CD8-positive, alpha-beta memory T cell (primary cell): ENCODE measurements at regions not wholly inside any gene's neighbourhood (a gene's known extent, or its start where the extent isn't known, plus 50 kb on each side); places are given as distances from the start of the nearest gene placed in this dataset.
"Not testable (repeated sequence)": the region's sequence is repeated elsewhere in the genome, so short reads cannot be mapped to it uniquely, and the experiment has no call there.

Source experiments
- CTCF ChIA-PET: fragments of 350-600 bp; sonication (Branson Sonifier 250); formaldehyde crosslinking; loops from one replicate; lab custom pipeline; 2021; ENCODE audit warnings: antibody characterized with exemption; lab: Charles Lee
- POLR2A ChIA-PET: fragments of 350-600 bp; sonication (Branson Sonifier 250); formaldehyde crosslinking; loops from one replicate; lab custom pipeline; 2021; ENCODE audit warnings: antibody characterized with exemption; lab: Charles Lee
- DNase-seq, 5 donors: peaks; one replicate each; pipeline versions ENCODE4 v3.0.0 to v3.0.0-alpha.2; 2020 to 2022; ENCODE audit warnings: mixed read lengths in 1 of 5
- H3K27ac ChIP-seq: one replicate; pipeline ENCODE4 v1.7.0; 2013; ENCODE audit warnings: low read depth, mild to moderate bottlenecking, low read length, moderate library complexity
- H3K27me3 ChIP-seq: 2 replicates; pipeline ENCODE4 v1.7.0; 2013; ENCODE audit warnings: low read length, mild to moderate bottlenecking; ENCODE audit not compliant: insufficient read depth, poor library complexity, severe bottlenecking
- H3K36me3 ChIP-seq: 2 replicates; pipeline ENCODE4 v1.7.0; 2013; ENCODE audit warnings: mild to moderate bottlenecking, low read length, moderate library complexity; ENCODE audit not compliant: insufficient read depth
- H3K4me1 ChIP-seq: 2 replicates; pipeline ENCODE4 v1.7.0; 2013; ENCODE audit warnings: mild to moderate bottlenecking, low read length, moderate library complexity; ENCODE audit not compliant: insufficient read depth
- H3K4me3 ChIP-seq: 2 replicates; pipeline ENCODE4 v1.7.0; 2013; ENCODE audit warnings: mild to moderate bottlenecking, low read length
- H3K9me3 ChIP-seq: 2 replicates; pipeline ENCODE4 v1.7.0; 2013; ENCODE audit warnings: mild to moderate bottlenecking, low read length
- H3K27ac Mint-ChIP-seq, 8 donors: one replicate each; pipeline ENCODE4 v1.8.0; 2020 to 2021; ENCODE audit warnings: mixed read lengths in 8 of 8, mild to moderate bottlenecking in 6 of 8, inconsistent platforms in 3 of 8, moderate library complexity in 3 of 8
- H3K27me3 Mint-ChIP-seq, 2 donors: one replicate each; pipeline ENCODE4 v1.8.0; 2020 to 2021; ENCODE audit warnings: mixed read lengths in 2 of 2, mild to moderate bottlenecking in 1 of 2, moderate library complexity in 1 of 2
- H3K36me3 Mint-ChIP-seq, 3 donors: one replicate each; pipeline ENCODE4 v1.8.0; 2020 to 2021; ENCODE audit warnings: mixed read lengths in 3 of 3, inconsistent platforms in 1 of 3, mild to moderate bottlenecking in 1 of 3
- H3K4me1 Mint-ChIP-seq, 3 donors: one replicate each; pipeline ENCODE4 v1.8.0; 2020 to 2021; ENCODE audit warnings: mixed read lengths in 3 of 3, inconsistent platforms in 1 of 3, mild to moderate bottlenecking in 1 of 3
- H3K4me3 Mint-ChIP-seq, 7 donors: one replicate each; pipeline ENCODE4 v1.8.0; 2020 to 2021; ENCODE audit warnings: mixed read lengths in 7 of 7, mild to moderate bottlenecking in 6 of 7, moderate library complexity in 4 of 7, inconsistent platforms in 2 of 7
- H3K9me3 Mint-ChIP-seq, 5 donors: one replicate each; pipeline ENCODE4 v1.8.0; 2020 to 2022; ENCODE audit warnings: mixed read lengths in 5 of 5, mild to moderate bottlenecking in 3 of 5, moderate library complexity in 2 of 5, inconsistent platforms in 1 of 5

- H3K27me3 ChIP-seq, H3K9me3 ChIP-seq, H3K4me1 Mint-ChIP-seq, H3K36me3 Mint-ChIP-seq, H3K4me3 ChIP-seq, H3K27me3 Mint-ChIP-seq, CTCF ChIA-PET, DNase-seq, POLR2A ChIA-PET, H3K27ac Mint-ChIP-seq, H3K4me1 ChIP-seq, H3K27ac ChIP-seq, H3K36me3 ChIP-seq, H3K4me3 Mint-ChIP-seq: not testable (repeated sequence)
- peaks cover 9 to 28% (median 25%) of the 10 kb centered on the region in 5 donors for H3K9me3 Mint-ChIP-seq
These were observed 1056.8 kb downstream of the TSN start for GRCh38 chr2:122812214-122812613.

- no peak overlapping the region for H3K27ac Mint-ChIP-seq
- H3K9me3 ChIP-seq, result no peaks in the 10 kb centered on the region
- ChIA-PET CTCF (no interaction called here), POLR2A (no interaction called here)
- H3K4me1 Mint-ChIP-seq, result no peaks in the 10 kb centered on the region
- H3K36me3 Mint-ChIP-seq, result no peaks in the 10 kb centered on the region
- no peak overlapping the region for H3K4me3 ChIP-seq
- H3K36me3 ChIP-seq, result no peaks in the 10 kb centered on the region
- no peak for DNase-seq
- no peaks in the 10 kb centered on the region for H3K27me3 Mint-ChIP-seq
- no peaks in the 10 kb centered on the region for H3K4me1 ChIP-seq
- no peak overlapping the region for H3K4me3 Mint-ChIP-seq
- no peaks in the 10 kb centered on the region for H3K27me3 ChIP-seq
- H3K9me3 Mint-ChIP-seq, result peaks cover 5 to 35% (median 16%) of the 10 kb centered on the region in 5 donors
- no peak overlapping the region for H3K27ac ChIP-seq
These were observed 1059.7 kb downstream of the TSN start for GRCh38 chr2:122815120-122815519.

- Histone ChIP-seq H3K9me3 (no peaks in the 10 kb centered on the region), H3K4me1 (no peaks in the 10 kb centered on the region), H3K36me3 (no peaks in the 10 kb centered on the region), H3K4me3 (no peak overlapping the region), H3K27me3 (no peaks in the 10 kb centered on the region), H3K27ac (no peak overlapping the region)
- no peak overlapping the region for H3K27ac Mint-ChIP-seq
- CTCF ChIA-PET, result no interaction called here
- POLR2A ChIA-PET, result no interaction called here
- H3K9me3 Mint-ChIP-seq, result peaks cover 5 to 27% (median 13%) of the 10 kb centered on the region in 5 donors
- H3K4me1 Mint-ChIP-seq, result no peaks in the 10 kb centered on the region
- DNase-seq, result no peak
- no peaks in the 10 kb centered on the region for H3K36me3 Mint-ChIP-seq
- no peak overlapping the region for H3K4me3 Mint-ChIP-seq
- no peaks in the 10 kb centered on the region for H3K27me3 Mint-ChIP-seq
These were observed 1061.4 kb downstream of the TSN start for GRCh38 chr2:122816803-122817202.

DNA sequence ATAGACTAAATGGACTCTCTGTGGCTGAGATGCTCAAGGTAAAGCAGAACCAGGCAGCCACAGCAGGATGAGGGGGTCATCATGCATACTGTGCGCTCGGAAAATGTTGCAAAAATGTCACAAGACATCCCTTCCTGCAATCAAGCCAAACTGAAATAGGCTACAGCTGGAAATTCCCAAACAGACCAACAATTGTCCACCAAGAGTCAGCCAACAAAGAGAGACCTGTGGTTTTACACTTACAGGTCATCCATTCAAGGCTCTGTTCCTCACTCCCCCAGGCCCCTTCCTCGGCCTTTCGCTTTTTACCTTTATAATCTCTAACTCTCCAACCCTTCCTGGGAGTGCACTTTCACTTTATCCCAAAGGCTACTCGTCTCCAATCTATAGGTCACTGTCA, 1066.9 kb downstream of the TSN start:
- Mint-ChIP-seq H3K4me1 (no peaks in the 10 kb centered on the region), H3K9me3 (peaks cover 5 to 16% (median 12%) of the 10 kb centered on the region in 5 donors), H3K27me3 (no peaks in the 10 kb centered on the region), H3K36me3 (no peaks in the 10 kb centered on the region), H3K27ac (peak overlapping the region in 1 of 8 donors; percentile 35), H3K4me3 (no peak overlapping the region)
- H3K4me3 ChIP-seq, result no peak overlapping the region
- no peak for DNase-seq
- H3K9me3 ChIP-seq, result no peaks in the 10 kb centered on the region
- no peak overlapping the region for H3K27ac ChIP-seq
- H3K4me1 ChIP-seq, result no peaks in the 10 kb centered on the region
- ChIA-PET POLR2A (no interaction called here), CTCF (no interaction called here)
- no peaks in the 10 kb centered on the region for H3K36me3 ChIP-seq
- H3K27me3 ChIP-seq, result no peaks in the 10 kb centered on the region

DNA sequence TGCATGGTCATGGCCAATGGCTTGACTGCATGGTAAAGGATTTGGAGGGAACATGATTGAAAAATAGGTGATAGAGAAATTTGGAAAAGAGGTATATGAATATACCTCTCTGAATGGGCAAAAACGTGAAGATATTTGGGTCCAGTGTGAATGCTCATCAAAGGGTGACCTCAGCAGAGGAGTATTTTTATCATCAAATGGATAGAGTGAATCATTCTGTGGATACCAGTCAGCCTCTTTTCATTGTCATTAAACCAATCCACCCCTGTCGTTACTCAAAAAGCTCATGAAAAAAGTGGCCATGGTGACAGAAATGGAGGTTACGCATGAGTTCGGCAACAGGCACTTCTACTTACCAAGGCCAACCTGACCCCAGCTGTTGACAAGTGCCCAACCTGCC, 1074.7 kb downstream of the TSN start:
- Mint-ChIP-seq H3K4me3 (no peak overlapping the region), H3K4me1 (no peaks in the 10 kb centered on the region), H3K27me3 (no peaks in the 10 kb centered on the region), H3K9me3 (peaks cover 0 to 10% (median 4%) of the 10 kb centered on the region in 5 donors), H3K27ac (no peak overlapping the region), H3K36me3 (no peaks in the 10 kb centered on the region)
- ChIA-PET POLR2A (no interaction called here), CTCF (no interaction called here)
- no peak for DNase-seq
- no peak overlapping the region for H3K4me3 ChIP-seq
- H3K4me1 ChIP-seq, result no peaks in the 10 kb centered on the region
- no peak overlapping the region for H3K27ac ChIP-seq
- H3K36me3 ChIP-seq, result no peaks in the 10 kb centered on the region
- no peaks in the 10 kb centered on the region for H3K9me3 ChIP-seq
- H3K27me3 ChIP-seq, result no peaks in the 10 kb centered on the region

DNA sequence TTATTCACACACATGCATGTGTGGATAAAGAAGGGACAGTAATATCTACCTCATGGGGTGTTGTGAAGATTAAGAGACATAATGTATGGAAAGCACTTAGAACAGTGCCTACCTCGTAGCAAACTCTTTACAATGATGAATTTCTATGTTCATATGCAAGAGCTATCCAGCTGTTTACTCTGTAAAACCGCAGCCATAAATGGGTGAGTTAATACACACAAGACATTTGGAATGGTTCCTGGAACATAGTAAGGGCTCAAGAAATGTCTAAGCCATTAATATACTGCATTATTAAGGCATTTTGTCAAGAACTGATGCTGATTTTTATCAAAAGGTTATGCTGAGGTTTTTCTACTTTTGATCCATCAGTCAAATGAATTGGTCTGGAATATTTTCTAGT, 1076.2 kb downstream of the TSN start:
- POLR2A ChIA-PET, result no interaction called here
- H3K27me3 ChIP-seq, result no peaks in the 10 kb centered on the region
- H3K4me1 ChIP-seq, result no peaks in the 10 kb centered on the region
- no peaks in the 10 kb centered on the region for H3K4me1 Mint-ChIP-seq
- H3K27ac Mint-ChIP-seq, result no peak overlapping the region
- peaks cover 2 to 14% (median 4%) of the 10 kb centered on the region in 5 donors for H3K9me3 Mint-ChIP-seq
- no peak overlapping the region for H3K27ac ChIP-seq
- no peaks in the 10 kb centered on the region for H3K27me3 Mint-ChIP-seq
- H3K9me3 ChIP-seq, result no peaks in the 10 kb centered on the region
- no peak for DNase-seq
- CTCF ChIA-PET, result no interaction called here
- H3K36me3 ChIP-seq, result no peaks in the 10 kb centered on the region
- no peaks in the 10 kb centered on the region for H3K36me3 Mint-ChIP-seq
- no peak overlapping the region for H3K4me3 ChIP-seq
- H3K4me3 Mint-ChIP-seq, result no peak overlapping the region

DNA sequence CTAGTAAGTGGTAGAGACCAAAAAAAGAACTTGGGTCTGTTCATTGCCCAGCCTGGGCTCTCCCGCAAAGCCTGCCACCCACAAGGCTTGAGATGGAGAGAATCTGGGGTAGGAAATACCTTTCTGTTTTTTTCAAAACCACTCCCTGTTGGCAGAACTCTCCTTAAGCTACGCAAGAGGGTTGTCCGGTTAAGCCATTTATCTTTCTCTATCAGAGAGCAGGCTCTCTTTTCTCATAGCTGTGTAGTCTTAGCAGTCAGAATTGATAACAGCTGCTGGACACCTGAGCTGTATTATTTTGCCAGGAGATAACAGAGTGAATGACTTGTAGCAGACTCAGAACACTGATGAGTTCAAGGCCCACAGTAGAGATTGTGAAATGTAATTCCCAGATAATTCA, 1088.1 kb downstream of the TSN start:
- Mint-ChIP-seq H3K27ac (no peak overlapping the region), H3K36me3 (no peaks in the 10 kb centered on the region), H3K4me1 (no peaks in the 10 kb centered on the region), H3K27me3 (no peaks in the 10 kb centered on the region), H3K9me3 (peaks cover 2 to 15% (median 4%) of the 10 kb centered on the region in 5 donors), H3K4me3 (no peak overlapping the region)
- no peaks in the 10 kb centered on the region for H3K4me1 ChIP-seq
- no peak for DNase-seq
- ChIA-PET POLR2A (no interaction called here), CTCF (no interaction called here)
- no peak overlapping the region for H3K4me3 ChIP-seq
- H3K9me3 ChIP-seq, result no peaks in the 10 kb centered on the region
- H3K36me3 ChIP-seq, result no peaks in the 10 kb centered on the region
- H3K27me3 ChIP-seq, result no peaks in the 10 kb centered on the region
- H3K27ac ChIP-seq, result no peak overlapping the region

GRCh38 chr2:122851161-122851560, 1095.7 kb downstream of the TSN start:
- peaks cover 2 to 17% (median 9%) of the 10 kb centered on the region in 5 donors for H3K9me3 Mint-ChIP-seq
- Histone ChIP-seq H3K9me3 (no peaks in the 10 kb centered on the region), H3K4me1 (no peaks in the 10 kb centered on the region), H3K36me3 (no peaks in the 10 kb centered on the region), H3K27me3 (no peaks in the 10 kb centered on the region), H3K4me3 (no peak overlapping the region), H3K27ac (no peak overlapping the region)
- DNase-seq, result no peak
- POLR2A ChIA-PET, result no interaction called here
- no peaks in the 10 kb centered on the region for H3K27me3 Mint-ChIP-seq
- CTCF ChIA-PET, result no interaction called here
- no peaks in the 10 kb centered on the region for H3K36me3 Mint-ChIP-seq
- H3K27ac Mint-ChIP-seq, result no peak overlapping the region
- H3K4me1 Mint-ChIP-seq, result no peaks in the 10 kb centered on the region
- no peak overlapping the region for H3K4me3 Mint-ChIP-seq

GRCh38 chr2:122851972-122852531, 1096.6 kb downstream of the TSN start:
- H3K27me3 Mint-ChIP-seq, result no peaks in the 10 kb centered on the region
- DNase-seq, result no peak
- POLR2A ChIA-PET, result no interaction called here
- Histone ChIP-seq H3K36me3 (no peaks in the 10 kb centered on the region), H3K27ac (no peak overlapping the region), H3K4me3 (no peak overlapping the region), H3K4me1 (no peaks in the 10 kb centered on the region), H3K27me3 (no peaks in the 10 kb centered on the region), H3K9me3 (no peaks in the 10 kb centered on the region)
- no peaks in the 10 kb centered on the region for H3K36me3 Mint-ChIP-seq
- no peak overlapping the region for H3K4me3 Mint-ChIP-seq
- peaks cover 4 to 15% (median 9%) of the 10 kb centered on the region in 5 donors for H3K9me3 Mint-ChIP-seq
- H3K27ac Mint-ChIP-seq, result no peak overlapping the region
- CTCF ChIA-PET, result no interaction called here
- H3K4me1 Mint-ChIP-seq, result no peaks in the 10 kb centered on the region
